Activated naive CD8-positive, alpha-beta T cell treated with anti-CD3 and anti-CD28 coated beads, Interleukin-2, amount 50 U/mL, for 24 hours (primary cell): ENCODE measurements at regions not wholly inside any gene's neighbourhood (a gene's known extent, or its start where the extent isn't known, plus 50 kb on each side); places are given as distances from the start of the nearest gene placed in this dataset.

Experiments
- ATAC-seq: fragments of 150-1000 bp; cut with Tn5 transposase; one replicate; pipeline ENCODE4 v1.10.0; 2021
- DNase-seq: peaks from one replicate; pipeline ENCODE4 v3.0.0; 2021
- H3K27ac Mint-ChIP-seq: one replicate; pipeline ENCODE4 v1.8.0; 2021; ENCODE audit warnings: mild to moderate bottlenecking, mixed read lengths
- H3K27me3 Mint-ChIP-seq: one replicate; pipeline ENCODE4 v1.8.0; 2021; ENCODE audit warnings: mixed read lengths
- H3K36me3 Mint-ChIP-seq: one replicate; pipeline ENCODE4 v1.8.0; 2021; ENCODE audit warnings: low read depth, mixed read lengths
- H3K4me1 Mint-ChIP-seq: one replicate; pipeline ENCODE4 v1.8.0; 2021; ENCODE audit warnings: mixed read lengths
- H3K4me3 Mint-ChIP-seq: one replicate; pipeline ENCODE4 v1.8.0; 2021; ENCODE audit warnings: mild to moderate bottlenecking, moderate library complexity, mixed read lengths
- H3K9me3 Mint-ChIP-seq: one replicate; pipeline ENCODE4 v1.8.0; 2021; ENCODE audit warnings: mixed read lengths

DNA sequence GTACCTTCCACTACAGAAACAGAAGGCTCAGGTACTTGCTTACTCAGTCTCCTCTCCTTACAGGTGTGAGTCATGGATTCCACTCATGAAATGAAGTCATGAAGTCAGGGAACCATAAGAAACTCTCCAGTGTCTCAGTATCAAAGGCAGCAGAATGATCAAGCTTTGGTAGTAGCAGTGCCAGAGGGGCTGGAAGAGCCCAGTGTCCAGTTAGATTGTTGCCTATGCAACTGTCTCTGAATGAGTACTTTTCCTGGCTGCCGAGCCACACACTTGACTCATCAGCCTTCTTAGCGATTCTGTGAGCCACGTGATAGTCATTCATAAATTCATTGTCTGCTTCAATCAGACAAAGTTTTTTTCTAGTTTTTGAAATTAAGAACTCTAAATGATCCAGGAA, 52.2 kb upstream of the DTNBP1 start:
- ATAC-seq (peak; percentile 94), DNase-seq (no peak)
- Mint-ChIP-seq H3K4me1 (peaks cover 22% of the 10 kb centered on the region), H3K27ac (peak overlapping the region; percentile 36), H3K9me3 (peaks cover 9% of the 10 kb centered on the region), H3K27me3 (peaks cover 13% of the 10 kb centered on the region), H3K4me3 (no peak overlapping the region), H3K36me3 (no peaks in the 10 kb centered on the region)

DNA sequence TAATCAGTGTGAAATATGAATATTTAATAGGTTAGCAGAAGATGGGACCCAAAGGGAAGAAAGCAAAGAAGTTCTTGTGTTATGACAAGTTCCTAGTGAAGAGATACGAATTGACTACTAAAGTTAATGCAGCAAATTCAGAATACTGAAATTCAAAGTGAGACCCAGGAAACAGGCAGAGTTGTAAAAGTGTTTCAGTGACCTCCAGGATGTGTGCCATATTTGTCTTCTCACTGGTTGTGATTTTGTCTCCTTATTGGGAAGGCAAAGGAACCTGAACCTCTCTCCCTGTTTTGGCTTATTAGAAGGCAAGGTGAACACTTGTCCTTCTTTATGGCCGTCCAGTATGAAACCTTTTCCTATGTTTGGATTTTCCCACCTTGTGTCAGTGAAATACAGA, 51.8 kb upstream of the DTNBP1 start:
- Mint-ChIP-seq H3K4me1 (peaks cover 22% of the 10 kb centered on the region), H3K36me3 (no peaks in the 10 kb centered on the region), H3K4me3 (no peak overlapping the region), H3K9me3 (peaks cover 9% of the 10 kb centered on the region), H3K27ac (peak overlapping the region; percentile 36), H3K27me3 (peaks cover 9% of the 10 kb centered on the region)
- no peak for DNase-seq
- peak; percentile 10 for ATAC-seq

DNA sequence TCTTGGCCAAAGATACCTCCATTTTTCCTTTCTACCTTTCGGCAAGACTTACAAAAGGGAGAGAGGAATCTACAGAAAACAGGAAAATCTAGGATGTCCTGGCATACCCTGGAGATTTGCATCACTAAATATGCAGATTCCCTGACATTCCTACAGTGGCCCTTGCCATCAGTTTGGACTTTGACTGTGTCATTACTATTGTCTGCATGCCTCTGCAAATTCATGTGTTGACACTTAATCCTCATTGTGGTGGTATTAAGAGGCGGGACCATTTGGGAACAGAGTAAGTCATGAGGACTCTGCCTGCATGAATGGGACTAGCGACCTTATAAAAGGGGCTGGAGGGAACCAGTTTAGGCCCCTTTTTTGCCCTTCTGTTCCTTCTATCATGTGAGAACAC, 50.5 kb upstream of the DTNBP1 start:
- DNase-seq: no peak
- Mint-ChIP-seq H3K27me3 (peaks cover 8% of the 10 kb centered on the region), H3K9me3 (peaks cover 9% of the 10 kb centered on the region), H3K27ac (no peak overlapping the region), H3K36me3 (no peaks in the 10 kb centered on the region), H3K4me1 (peaks cover 22% of the 10 kb centered on the region), H3K4me3 (no peak overlapping the region)
- no peak for ATAC-seq

DNA sequence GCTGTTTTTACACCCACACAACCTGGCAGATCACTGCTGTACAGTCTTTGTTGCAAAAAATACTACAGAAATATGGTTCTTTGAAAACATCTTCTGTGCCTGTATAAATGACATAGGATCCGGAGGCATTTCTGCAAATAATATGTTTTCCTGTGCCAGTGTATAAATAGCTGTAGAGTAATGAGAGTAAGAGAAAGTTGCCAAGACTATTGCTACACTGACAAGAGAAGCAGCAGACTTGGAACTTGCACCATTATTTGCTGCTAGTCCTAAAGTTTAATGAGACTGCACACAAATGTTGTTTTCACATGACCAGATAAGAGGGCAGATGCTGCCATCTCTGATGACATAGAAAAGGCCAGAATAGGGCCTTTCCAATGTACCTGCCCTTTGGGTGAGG, 50.0 kb upstream of the DTNBP1 start:
- Mint-ChIP-seq H3K27me3 (peaks cover 8% of the 10 kb centered on the region), H3K4me3 (no peak overlapping the region), H3K27ac (no peak overlapping the region), H3K9me3 (peaks cover 9% of the 10 kb centered on the region), H3K36me3 (no peaks in the 10 kb centered on the region), H3K4me1 (peaks cover 22% of the 10 kb centered on the region)
- ATAC-seq: no peak
- DNase-seq: no peak
